ENCODE measurements at regions not wholly inside any gene's neighbourhood (a gene's known extent, or its start where the extent isn't known, plus 50 kb on each side); places are given as distances from the start of the nearest gene placed in this dataset.

DNA sequence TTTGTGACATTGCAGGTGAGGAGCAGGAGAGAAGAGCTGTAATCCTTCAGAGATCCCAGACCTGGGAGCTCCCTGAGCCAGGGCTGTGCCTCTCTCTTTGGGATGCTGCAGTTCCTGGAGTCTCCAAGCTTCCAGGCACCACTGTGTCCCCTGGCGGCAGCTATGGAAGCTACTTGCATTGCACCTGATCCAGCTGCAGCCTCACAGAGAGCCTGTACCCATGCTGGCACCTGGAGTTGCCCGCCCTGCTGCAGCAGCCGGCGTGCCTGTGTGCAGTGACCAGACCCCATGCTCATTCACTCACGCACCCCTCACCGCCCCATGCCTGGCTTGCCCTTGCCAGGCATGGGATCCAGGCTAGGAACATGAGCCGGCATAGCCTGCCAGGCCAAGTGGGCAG, 51.8 kb upstream of the MED9 start:
- TF ChIP-seq TAF1 (IDR thresholded peaks at IDR 0.05; ENCODE audit: low read depth), result no peak
- no peak for TF ChIP-seq NFIC (IDR thresholded peaks at IDR 0.05)
- no peak for TF ChIP-seq TEAD4 (IDR thresholded peaks at IDR 0.05)
- TF ChIP-seq, protein P1, sequence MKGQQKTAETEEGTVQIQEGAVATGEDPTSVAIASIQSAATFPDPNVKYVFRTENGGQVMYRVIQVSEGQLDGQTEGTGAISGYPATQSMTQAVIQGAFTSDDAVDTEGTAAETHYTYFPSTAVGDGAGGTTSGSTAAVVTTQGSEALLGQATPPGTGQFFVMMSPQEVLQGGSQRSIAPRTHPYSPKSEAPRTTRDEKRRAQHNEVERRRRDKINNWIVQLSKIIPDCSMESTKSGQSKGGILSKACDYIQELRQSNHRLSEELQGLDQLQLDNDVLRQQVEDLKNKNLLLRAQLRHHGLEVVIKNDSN (IDR thresholded peaks at IDR 0.05), result no peak
- no peak for TF ChIP-seq RAD21 (IDR thresholded peaks at IDR 0.05; ENCODE audit: low read depth)
- no peak for TF ChIP-seq YY1 (IDR thresholded peaks at IDR 0.05; ENCODE audit: low read depth)
- TF ChIP-seq, protein P2, sequence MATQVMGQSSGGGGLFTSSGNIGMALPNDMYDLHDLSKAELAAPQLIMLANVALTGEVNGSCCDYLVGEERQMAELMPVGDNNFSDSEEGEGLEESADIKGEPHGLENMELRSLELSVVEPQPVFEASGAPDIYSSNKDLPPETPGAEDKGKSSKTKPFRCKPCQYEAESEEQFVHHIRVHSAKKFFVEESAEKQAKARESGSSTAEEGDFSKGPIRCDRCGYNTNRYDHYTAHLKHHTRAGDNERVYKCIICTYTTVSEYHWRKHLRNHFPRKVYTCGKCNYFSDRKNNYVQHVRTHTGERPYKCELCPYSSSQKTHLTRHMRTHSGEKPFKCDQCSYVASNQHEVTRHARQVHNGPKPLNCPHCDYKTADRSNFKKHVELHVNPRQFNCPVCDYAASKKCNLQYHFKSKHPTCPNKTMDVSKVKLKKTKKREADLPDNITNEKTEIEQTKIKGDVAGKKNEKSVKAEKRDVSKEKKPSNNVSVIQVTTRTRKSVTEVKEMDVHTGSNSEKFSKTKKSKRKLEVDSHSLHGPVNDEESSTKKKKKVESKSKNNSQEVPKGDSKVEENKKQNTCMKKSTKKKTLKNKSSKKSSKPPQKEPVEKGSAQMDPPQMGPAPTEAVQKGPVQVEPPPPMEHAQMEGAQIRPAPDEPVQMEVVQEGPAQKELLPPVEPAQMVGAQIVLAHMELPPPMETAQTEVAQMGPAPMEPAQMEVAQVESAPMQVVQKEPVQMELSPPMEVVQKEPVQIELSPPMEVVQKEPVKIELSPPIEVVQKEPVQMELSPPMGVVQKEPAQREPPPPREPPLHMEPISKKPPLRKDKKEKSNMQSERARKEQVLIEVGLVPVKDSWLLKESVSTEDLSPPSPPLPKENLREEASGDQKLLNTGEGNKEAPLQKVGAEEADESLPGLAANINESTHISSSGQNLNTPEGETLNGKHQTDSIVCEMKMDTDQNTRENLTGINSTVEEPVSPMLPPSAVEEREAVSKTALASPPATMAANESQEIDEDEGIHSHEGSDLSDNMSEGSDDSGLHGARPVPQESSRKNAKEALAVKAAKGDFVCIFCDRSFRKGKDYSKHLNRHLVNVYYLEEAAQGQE (IDR thresholded peaks at IDR 0.05; ENCODE audit: low read depth), result no peak
- TF ChIP-seq, protein P3, sequence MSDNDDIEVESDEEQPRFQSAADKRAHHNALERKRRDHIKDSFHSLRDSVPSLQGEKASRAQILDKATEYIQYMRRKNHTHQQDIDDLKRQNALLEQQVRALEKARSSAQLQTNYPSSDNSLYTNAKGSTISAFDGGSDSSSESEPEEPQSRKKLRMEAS (IDR thresholded peaks at IDR 0.05), result no peak
- TF ChIP-seq CEBPB (IDR thresholded peaks at IDR 0.05), result no peak
- TF ChIP-seq EP300 (IDR thresholded peaks at IDR 0.05; ENCODE audit: borderline replicate concordance), result no peak

DNA sequence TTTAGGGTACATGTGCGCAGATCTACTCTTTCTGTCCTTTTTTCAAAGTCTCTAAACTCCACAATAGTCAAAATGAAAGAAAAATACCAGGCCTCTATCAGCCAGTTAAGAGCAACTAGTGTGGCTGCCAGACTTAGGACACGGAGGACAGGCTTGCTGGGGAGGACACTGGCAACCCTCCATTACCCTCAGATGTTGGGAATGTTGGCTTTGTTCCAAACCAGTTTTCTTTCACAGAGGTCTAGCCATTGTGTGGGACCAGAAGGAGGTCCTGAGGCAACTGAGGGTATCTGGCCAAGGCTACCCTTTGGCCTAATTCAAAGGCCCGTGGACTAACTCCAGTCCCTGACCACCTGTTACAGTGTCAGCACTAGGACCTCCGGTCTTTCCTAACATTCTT, 51.2 kb upstream of the MED9 start:
- TF ChIP-seq ZBTB7A (IDR thresholded peaks at IDR 0.05; ENCODE audit: low read depth), result no peak
- no peak for TF ChIP-seq TEAD4 (IDR thresholded peaks at IDR 0.05)
- no peak for TF ChIP-seq EGR1 (IDR thresholded peaks at IDR 0.05)
- no peak for TF ChIP-seq CEBPB (IDR thresholded peaks at IDR 0.05)
- TF ChIP-seq, protein P3 (IDR thresholded peaks at IDR 0.05), result no peak
- no peak for TF ChIP-seq FOXM1 (IDR thresholded peaks at IDR 0.05; ENCODE audit: borderline replicate concordance, low read depth)
- TF ChIP-seq, protein P1 (IDR thresholded peaks at IDR 0.05), result no peak
- TF ChIP-seq YY1 (IDR thresholded peaks at IDR 0.05; ENCODE audit: low read depth), result no peak

DNA sequence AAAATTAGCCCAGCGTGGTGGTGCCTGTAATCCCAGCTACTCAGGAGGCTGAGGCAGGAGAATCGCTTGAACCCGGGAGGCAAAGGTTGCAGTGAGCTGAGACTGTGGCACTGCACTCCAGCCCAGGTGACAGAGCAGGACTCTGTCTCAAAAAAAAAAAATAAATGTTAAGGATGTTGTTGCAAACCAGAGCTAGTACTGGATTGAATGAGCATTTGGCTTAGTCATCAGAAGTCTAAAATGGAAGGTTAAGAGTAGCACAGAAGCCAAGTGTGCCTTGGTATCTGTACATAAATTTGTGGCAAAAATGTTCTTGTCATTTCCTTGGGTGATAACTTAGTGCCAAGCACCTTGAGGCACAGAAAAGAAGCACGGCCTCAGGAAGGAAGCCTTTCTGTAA, 50.6 kb upstream of the MED9 start:
- TF ChIP-seq FOXM1 (IDR thresholded peaks at IDR 0.05; ENCODE audit: borderline replicate concordance, low read depth) (no peak), EGR1 (IDR thresholded peaks at IDR 0.05) (no peak)
- TF ChIP-seq, protein P3 (IDR thresholded peaks at IDR 0.05), result no peak
- TF ChIP-seq, protein P2 (IDR thresholded peaks at IDR 0.05; ENCODE audit: low read depth), result no peak
